ENCODE measurements at regions not wholly inside any gene's neighbourhood (a gene's known extent, or its start where the extent isn't known, plus 50 kb on each side); places are given as distances from the start of the nearest gene placed in this dataset.

DNA sequence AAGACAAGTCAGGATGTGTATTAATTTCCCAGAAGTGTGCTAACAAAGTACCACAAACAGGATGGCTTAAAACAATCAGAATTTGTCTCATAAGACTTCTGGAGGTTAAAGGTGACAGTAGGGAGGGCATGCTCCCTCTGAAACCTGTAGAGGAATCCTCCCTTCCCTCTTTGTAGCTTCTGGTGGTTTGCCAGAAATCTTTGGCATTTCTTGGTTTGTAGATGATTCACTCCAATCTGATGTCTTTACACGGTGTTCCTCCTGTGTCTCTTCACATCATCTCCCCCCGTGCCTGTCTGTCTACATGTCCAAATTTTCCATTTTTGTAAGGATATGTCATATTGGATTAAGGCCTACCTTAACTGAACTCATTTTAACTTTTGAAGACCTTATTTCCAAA, 471.5 kb downstream of the ZNF608 start:
- DNase-seq (ENCODE audit: low spot score): no peak

GRCh38 chr5:124264499-124264898, 481.9 kb downstream of the ZNF608 start:
- DNase-seq (ENCODE audit: low spot score): no peak

- no peak for DNase-seq (ENCODE audit: low spot score)
Measured at GRCh38 chr5:124263680-124264491, 482.6 kb downstream of the ZNF608 start.

GRCh38 chr5:124262991-124263571, 483.4 kb downstream of the ZNF608 start:
- no peak for DNase-seq (ENCODE audit: low spot score)

GRCh38 chr5:124262470-124262869, 484.0 kb downstream of the ZNF608 start:
- DNase-seq (ENCODE audit: low spot score): no peak

GRCh38 chr5:124261848-124262247, 484.6 kb downstream of the ZNF608 start:
- DNase-seq (ENCODE audit: low spot score): no peak

DNA sequence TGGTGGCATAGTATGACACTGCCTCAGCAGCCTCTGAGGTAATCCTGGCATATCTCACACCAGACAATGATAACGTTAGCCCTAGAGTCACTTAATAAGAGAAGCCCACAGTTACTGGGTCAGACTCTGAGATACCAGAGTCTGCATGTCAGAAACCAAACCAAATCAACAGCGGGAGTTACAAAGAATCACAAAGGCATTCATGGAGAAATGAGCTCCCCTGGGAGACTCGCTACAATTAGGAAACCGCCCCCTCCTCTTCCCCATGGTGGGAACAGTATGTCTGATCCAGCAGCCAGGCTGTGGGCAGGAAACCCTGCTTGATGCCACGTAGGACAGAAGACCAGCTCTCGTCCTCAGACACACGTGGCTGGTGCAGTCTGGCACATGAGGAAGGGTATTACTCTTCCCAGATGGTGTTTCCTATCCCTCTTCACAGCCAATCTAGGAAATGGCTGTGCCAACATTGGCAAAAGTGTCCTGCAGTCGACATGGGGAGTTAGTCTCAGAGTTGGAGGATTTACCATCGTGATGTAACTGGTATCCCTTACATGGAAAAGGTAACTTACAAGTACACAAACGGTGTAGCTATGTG, 485.4 kb downstream of the ZNF608 start:
- DNase-seq (ENCODE audit: low spot score): no peak

DNA sequence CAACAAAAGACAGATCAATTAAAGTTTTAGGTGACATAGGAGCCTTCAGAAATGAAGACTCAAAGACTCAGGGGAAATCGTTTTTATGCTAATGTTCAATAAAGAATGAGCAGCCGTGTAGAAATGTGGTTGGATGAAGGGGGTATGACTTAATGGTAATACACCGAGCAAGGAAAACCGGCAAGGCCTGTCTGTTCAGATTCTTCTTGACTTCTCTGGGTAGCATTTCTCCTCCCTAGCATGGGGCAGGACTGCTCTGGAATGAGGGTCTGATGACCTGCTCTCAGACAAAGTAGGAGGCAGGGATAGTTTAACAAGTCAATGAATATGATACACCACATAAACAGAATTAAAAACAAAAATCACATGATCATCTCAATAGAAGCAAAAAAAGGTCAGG, 487.4 kb downstream of the ZNF608 start:
- no peak for DNase-seq (ENCODE audit: low spot score)

GRCh38 chr5:124257048-124257447, 489.4 kb downstream of the ZNF608 start:
- DNase-seq (ENCODE audit: low spot score): no peak

- no peak for DNase-seq (ENCODE audit: low spot score)
Measured at GRCh38 chr5:124253203-124253810, 493.1 kb downstream of the ZNF608 start.

DNA sequence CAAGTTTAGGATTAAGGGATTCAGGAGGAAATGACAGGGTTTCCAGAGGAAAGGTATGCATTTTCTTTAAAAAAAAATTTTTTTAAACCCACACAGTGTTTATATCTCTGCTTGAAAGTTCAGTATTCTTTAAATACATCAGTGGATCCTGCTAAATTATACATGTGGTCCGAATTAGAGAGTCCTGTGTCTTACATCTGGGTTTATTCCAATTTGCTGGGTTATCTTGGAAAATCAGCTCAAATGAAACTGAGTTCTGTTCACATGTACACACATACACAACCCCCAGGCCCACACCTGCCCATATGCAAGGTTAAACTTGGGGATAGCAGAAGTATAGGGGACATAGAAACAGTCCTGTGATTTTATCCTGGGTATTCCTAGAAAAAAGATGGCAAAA, 493.7 kb downstream of the ZNF608 start:
- no peak for DNase-seq (ENCODE audit: low spot score)

GRCh38 chr5:124252191-124252638, 494.2 kb downstream of the ZNF608 start:
- no peak for DNase-seq (ENCODE audit: low spot score)

- DNase-seq (ENCODE audit: low spot score): no peak
Measured at GRCh38 chr5:124245276-124245675, 501.2 kb downstream of the ZNF608 start.

- DNase-seq (ENCODE audit: low spot score): no peak
Measured at GRCh38 chr5:124240732-124241131, 505.7 kb downstream of the ZNF608 start.

GRCh38 chr5:124239572-124239971, 506.9 kb downstream of the ZNF608 start:
- no peak for DNase-seq (ENCODE audit: low spot score)

- DNase-seq (ENCODE audit: low spot score): no peak
Measured at GRCh38 chr5:124238350-124238749, 508.1 kb downstream of the ZNF608 start.

DNA sequence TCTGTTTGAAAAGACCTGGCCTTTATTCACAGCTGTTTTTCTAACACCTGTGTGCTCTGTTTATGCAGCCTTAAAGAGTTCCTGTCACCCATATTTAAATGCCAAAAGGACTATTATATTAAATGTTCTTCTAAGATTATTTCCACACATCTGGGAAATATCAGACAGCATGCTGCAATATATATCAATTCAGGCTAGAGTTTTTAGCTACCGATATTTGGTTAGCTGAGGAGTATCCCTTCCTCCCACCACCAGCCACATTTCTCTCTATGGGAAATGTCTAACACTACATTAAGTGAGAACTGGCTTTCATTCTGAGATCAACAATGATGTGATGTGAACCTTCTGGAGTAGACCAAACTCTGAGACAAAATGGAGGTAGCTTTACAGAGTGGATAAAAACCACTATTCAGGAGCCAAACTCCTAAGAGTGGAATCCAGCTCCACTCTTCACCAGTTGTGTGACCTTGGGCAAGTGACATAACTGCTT, 509.2 kb downstream of the ZNF608 start:
- no peak for DNase-seq (ENCODE audit: low spot score)

- no peak for DNase-seq (ENCODE audit: low spot score)
Measured at GRCh38 chr5:124236361-124237205, 509.9 kb downstream of the ZNF608 start.

DNA sequence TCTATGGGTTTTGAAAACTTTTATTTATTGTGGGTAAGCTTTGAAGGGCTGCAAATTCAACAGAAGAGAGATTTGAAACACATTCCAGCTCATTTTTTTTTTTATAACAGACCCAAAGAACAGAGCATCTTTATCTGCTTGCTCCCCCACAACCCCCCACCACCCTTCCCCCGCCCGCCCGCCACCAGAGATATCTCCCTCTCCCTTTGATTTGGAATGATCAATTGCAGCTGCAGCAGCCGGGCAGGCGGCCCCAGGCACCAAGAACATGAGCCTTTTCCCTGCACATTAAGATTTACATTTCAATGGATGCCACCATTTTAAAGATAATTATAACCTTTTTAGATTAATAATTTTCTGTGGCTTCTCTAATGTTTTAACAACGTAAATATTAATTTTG, 510.9 kb downstream of the ZNF608 start:
- DNase-seq (ENCODE audit: low spot score): no peak

DNA sequence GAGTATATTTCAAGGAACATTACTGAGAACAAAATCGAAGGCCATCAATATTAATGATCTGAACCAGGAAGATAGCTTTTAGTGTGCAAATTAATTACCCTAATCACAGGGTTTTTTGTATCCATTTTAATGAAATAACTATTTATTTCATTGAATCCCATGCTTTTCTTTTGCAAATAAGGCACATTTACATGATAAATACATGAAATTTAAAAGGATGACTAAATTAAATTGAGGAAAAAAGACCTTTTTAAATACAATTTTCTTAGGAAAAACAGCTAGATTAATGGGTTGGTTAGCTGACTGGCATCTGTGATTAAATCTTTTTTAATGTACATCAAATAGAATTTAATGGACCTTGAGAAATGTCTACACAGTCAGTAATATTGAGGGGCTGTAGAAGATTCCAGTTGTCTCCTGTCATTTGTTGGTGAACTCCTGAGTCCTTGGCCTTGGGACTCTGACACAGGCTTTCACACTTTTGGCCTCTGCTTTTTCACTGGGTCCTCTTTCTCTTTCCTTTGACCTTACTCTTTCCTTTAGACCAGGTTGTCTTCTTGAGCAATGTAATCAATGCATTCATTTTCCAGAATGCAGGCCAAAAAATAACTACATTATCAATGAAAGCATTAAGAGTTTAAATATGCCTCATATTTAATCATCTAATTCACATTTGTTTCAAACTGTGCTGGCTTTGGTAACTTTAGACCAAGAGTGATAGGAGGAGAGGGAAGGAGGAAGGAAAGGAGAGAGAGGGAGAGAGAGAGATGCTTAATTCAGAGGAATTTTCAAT, 511.5 kb downstream of the ZNF608 start:
- no peak for DNase-seq (ENCODE audit: low spot score)
